GM19238 (cell line): ENCODE measurements at regions not wholly inside any gene's neighbourhood (a gene's known extent, or its start where the extent isn't known, plus 50 kb on each side); places are given as distances from the start of the nearest gene placed in this dataset.
"Not testable (repeated sequence)": the region's sequence is repeated elsewhere in the genome, so short reads cannot be mapped to it uniquely, and the experiment has no call there.

ENCODE experiments used
- DNase-seq: peaks from one replicate; pipeline ENCODE4 v3.0.0; 2011; ENCODE audit warnings: low spot score; ENCODE audit not compliant: insufficient read length

DNA sequence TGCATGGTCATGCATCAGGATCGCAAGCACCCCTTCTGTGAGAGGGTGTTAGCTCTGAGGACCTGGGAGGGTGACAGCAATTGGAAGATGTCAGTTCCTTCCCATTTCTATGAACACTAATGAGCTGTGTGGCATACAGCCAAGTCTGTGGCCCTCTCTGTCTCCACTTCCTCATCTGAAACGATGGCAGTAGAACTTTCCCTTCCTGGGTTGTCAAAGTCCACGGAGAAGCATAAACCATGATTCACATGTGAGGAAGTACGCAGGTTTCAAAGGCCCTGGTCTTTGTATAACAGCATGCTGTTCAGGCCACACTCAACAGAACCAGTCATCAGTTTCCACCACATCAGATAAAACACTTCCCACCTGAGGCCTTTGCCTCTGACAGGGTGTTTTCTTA, 167.4 kb upstream of the RAB6C start:
- no peak for DNase-seq

- no peak for DNase-seq
Measured at GRCh38 chr2:129812654-129813053, 166.8 kb upstream of the RAB6C start.

DNA sequence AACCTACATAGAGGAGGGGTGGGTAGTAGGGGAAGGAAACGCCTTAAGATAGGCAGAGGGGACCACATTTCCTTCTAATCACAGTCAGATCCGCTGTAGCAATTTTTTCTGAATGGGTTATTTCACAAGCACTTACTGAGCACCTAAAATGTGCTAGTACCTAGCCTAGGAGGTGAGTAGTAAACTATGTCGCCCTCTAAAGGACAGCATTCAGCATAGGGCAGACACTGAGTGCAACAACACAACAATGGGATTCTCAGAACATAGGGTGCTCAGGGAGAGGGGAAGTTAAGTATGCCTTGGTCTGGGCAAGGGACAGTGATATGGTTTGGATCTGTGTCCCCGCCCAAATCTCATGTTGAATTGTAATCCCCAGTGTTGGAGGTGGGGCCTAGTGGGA, 166.1 kb upstream of the RAB6C start:
- no peak for DNase-seq

DNA sequence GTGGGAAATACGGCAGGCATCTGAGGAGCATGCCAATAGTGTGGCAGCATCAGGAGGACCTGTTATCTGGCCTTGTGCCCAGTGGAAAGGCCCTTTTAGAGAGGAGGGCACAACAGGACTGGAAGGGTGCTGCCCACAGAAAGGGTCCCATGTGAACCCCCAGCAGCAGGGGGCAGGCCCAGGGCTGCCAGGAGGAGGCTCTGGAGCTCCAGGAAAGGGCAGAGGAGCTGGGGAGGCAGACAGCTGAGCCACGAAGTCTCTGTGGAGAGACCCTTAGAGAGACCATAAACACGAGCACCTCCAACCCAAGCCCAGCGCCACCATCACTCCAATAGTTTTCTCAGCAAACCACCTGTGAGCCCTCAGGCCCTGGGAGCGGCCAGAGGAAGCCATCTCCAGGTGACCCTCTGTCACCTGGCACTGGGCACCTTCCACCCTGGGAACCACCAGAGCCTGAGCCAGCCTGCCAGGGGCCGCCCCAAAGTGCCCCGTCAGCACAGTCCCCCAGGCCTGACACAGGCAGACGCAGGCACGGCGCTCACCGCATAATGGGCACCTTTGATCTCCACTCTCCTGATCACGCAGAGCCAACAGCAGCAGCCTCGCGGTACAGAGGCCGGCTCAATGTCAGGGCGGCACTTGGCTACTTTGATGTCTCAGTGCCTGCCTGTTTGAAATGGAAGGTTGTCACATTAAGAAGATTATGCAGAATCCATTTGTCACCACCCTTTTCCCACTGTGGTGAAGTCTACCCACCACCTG, 162.5 kb upstream of the RAB6C start:
- DNase-seq: no peak

GRCh38 chr2:129819855-129820254, 159.6 kb upstream of the RAB6C start:
- DNase-seq: no peak

DNA sequence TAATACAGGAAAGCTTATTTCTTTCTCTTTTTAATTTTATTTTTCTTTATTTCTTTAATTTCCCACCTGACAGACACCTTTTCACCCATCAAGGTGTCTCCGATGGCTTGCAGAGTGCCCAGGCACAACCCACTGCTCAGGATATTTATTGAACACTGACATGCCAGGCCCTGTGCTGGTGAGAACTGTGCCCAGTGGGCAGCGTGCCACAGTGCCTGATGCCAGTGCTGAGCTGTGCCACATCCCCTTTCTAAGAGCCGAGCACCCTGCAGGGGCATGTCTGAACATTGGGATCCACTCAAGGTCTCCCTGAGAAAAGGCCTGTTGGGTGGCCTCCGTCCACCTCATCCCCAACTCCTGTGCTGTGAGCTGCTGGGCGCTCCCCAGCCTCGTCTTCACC, 158.6 kb upstream of the RAB6C start:
- no peak for DNase-seq

DNA sequence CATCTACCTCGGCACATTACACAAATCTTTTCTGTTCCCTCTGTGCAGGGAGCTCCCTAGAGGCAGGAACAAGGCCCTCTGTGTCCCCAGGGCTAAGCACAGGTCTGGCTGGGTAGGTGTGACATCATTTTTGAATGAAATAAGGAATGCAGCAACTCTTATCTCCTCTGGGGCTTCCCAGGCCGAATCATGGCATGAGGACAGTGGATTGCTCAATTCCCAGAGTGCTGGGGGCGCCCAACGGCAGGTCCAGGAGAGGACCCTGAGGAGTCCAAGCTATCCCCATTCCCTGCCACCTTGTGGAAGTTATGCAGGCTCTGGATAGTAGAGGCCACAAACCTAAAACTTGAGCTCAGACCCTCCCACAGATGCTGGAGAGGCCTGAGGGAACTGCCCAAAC, 158.0 kb upstream of the RAB6C start:
- no peak for DNase-seq

GRCh38 chr2:129823044-129823443, 156.4 kb upstream of the RAB6C start:
- no peak for DNase-seq

GRCh38 chr2:129827311-129828090, 152.0 kb upstream of the RAB6C start:
- no peak for DNase-seq

- no peak for DNase-seq
Measured at GRCh38 chr2:129828792-129829191, 150.7 kb upstream of the RAB6C start.

DNA sequence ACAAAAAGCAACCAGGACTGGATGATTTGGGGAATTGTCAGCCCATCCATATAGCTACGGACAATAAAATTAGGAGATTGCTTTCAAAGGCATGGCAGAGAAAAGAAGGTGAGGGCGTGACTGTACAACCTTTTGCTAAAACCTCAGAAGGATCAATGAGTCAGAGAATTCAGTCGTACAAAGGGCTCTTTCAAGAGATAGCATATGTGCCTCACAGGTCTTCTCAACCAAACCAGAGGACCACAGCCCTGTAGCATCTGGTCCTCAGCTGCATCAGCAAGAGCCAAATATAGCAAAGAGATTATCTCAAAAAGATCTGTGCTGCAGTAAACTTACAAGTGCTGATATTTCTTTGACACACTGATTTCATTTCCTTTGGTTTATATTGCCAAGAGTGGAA, 149.9 kb upstream of the RAB6C start:
- no peak for DNase-seq

- DNase-seq: no peak
Measured at GRCh38 chr2:129831018-129831417, 148.4 kb upstream of the RAB6C start.

GRCh38 chr2:129833465-129833864, 146.0 kb upstream of the RAB6C start:
- not testable (repeated sequence) for DNase-seq

DNA sequence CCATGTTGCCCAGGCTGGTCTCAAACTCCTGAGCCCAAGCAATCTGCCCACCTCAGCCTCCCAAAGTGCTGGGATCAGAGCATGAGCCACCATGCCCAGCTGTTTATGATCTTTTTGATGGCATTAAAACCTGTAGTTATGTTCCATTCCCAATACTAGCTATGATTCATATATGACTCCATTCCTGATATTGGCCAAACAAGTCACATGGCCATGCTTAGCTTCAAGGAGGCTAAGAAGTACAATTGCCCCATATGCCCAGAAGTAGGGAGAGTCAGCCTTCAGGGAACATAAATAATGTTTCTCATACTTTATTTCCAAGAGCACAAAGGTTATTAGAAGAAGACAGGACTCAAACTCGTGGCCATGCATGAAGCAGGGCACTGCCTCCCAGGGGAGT, 132.4 kb upstream of the RAB6C start:
- no peak for DNase-seq

DNA sequence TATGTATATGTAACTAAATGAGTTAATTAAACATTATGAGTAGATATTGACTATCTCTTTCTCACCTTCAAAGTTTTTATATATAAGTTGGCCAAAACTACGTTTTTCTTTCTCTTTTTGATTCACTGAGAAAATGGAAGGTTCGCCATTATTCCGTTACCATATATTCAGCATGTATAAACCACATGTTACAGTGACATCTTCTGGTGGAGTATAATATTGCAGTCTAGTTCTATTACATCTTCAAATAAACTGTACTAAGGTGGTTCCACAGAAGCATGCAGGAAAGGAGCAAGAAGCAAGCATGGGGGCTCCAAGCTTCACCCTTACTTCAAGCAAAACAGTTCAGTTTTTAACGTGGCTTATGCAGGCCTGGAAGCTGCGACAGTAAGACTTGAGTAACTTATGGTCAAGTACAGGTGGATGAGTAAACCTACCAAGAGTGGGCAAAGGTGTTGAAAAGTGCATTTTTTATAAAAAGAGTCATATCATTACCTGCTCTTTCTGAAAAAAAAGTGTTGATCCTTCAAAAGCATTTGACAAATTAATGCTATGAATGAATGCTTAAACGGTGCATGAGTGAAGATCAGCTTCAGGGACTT, 129.8 kb upstream of the RAB6C start:
- peak; percentile 10 for DNase-seq

DNA sequence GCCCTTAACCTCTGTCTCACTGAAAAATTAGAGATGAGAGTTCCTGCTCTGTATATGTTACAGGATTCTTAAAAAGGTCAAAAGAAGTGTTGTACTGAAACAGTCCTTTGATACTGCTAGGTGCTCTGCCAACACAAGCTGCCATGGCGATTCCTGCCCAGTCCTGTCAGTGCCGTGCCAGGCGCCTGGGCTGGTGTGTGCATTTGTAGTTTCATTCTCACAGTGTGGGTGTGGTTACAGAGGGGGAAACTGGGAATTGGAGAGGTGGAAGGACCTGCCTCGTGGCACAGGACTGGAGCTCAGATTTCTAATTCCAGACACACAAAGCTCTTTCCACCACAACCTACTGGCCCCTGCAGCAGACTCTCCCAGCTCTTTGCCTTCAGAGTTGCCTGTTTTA, 122.3 kb upstream of the RAB6C start:
- DNase-seq: no peak

- no peak for DNase-seq
Measured at GRCh38 chr2:129859175-129859574, 120.3 kb upstream of the RAB6C start.

DNA sequence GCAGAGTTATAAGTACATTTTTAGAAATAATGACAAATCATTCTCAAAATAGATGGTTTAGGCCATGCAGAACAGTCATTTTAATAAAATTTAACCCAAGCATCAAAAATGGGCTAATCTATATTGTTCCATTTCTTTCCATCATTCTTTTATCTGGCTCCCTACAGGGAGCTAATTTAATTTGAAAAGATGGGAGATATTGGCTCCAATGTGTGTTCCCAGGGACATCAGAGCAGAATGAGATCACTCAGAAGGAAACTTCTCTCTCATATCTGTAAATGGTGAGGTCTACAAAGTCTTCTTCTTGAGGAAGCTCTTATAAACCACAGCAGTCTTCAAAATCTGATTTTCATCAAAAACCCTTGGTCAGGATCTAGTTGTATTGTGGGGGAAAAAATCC, 119.4 kb upstream of the RAB6C start:
- no peak for DNase-seq

DNA sequence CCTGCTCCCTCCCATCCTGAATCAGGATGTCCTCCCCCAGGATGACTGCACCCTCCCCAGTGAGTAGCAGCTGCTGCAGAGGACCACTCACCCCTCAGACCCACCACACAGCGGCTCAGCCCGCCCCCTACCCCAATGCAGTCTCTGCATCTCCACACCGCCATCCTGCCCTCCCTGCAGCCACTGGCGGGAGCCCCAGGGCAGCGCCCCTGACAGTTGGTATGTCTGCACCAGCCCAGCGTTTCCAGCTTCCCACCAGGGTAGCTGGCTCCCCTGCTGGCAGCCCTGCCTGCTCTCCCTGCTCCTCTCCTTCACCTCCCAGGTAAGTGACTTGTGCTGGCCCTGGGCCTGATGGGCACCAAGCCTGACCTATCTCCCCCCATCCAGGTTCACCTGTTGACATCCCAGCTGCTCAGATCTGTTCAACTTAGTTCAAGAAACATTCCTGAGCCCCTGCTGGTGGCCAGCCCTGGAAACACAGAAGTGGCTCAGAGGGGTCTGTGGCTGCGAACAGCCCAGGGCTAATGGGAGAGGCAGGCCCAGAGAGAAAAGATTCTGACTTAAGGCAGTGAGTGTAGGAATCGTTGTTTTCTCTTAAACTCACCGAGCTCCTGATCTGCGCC, 117.7 kb upstream of the RAB6C start:
- DNase-seq: no peak

- DNase-seq: no peak
Measured at GRCh38 chr2:129862668-129863067, 116.8 kb upstream of the RAB6C start.

GRCh38 chr2:129863350-129863749, 116.1 kb upstream of the RAB6C start:
- no peak for DNase-seq

DNA sequence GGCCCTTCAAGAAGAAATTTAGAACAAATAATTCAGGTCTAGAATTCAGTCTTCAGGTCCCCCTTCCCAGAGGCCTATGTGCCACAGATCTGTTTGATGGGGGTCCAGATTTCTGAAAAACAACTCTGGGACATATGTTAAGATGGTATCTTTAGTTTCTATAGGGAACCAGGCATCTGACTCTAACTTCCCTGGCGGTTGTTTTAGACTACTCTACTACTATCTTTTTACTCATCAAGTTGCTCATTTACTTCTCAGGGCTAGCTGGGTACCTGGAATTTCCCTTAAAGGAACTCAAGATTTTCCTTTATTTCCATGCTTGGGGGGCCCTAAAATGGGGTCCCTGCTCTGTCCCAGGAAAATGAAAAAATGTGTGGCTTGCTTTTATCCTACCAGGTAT, 114.7 kb upstream of the RAB6C start:
- DNase-seq: no peak
